ENCODE measurements at regions not wholly inside any gene's neighbourhood (a gene's known extent, or its start where the extent isn't known, plus 50 kb on each side); places are given as distances from the start of the nearest gene placed in this dataset.
"Not testable (repeated sequence)": the region's sequence is repeated elsewhere in the genome, so short reads cannot be mapped to it uniquely, and the experiment has no call there.

DNA sequence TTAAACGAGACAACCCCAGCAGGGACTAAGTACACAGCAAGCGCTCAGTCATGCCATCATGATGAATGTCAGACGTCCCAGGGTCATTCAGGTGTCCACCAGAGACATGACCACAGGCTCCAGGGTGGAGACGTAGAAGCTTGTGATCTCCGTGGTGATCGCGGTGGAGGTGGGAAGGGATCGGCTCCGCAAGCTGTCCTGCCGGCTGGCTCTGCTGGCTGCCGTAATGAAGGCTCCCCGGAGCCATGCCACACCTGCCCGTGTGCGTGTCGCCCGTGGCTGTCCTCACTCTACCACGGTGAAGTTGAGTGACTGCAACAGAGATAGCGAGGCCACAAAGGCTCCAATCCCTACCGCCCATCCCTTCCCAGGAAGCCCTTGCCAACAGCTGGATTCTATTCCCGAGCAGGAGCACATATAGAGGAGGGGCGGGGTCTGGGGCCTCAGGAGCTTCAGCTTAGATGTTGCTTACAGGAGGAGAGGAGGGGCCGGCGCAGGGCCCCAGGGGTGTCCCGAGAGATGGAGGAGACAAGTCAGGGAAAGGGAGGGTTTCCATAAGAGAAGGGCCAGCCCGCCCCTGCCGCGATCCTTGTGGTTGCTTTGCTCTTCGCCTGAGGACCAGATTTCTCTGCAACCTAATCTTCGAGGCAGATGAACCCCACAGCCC, 332.6 kb upstream of the SFSWAP start:
- DNase-seq (ENCODE audit: low read depth) = no peak

DNA sequence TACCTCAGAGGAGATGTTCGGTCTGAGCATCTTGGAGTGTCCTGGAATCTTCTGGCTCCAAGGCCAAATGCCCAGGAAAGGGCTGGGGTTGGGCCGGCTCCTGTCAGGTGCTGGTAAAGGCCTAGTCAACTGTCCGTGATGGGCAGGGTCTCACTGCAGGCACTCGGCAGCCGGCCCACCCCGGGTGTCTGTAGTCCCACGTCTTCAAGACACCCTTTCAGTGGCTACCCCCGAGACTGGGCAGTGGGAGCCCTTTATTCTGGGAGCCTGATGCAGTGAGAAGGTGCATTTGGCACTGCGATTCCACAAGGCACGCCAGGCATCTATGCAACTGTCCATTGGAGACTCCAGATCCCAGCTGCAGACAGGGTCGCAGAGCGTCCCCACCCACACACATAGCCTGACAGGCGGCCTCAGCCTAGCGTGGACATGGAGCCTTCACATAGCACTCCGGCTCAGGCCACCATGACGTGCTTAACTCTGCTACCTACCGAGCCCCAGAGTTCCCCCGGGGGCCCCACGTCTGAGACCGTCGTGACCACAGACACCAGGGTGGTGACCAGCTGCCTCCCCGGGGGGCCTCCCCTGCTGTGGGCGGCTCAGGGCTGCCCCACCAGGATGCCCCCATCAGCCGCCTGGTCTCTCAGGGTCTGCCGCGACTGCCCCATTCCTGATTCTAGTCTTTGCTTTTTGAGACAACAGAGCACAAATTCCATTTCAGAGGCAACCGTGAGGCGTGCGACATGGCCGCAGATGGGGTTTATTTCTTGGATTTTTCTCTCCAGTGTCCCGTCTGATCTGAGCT, 331.8 kb upstream of the SFSWAP start:
- DNase-seq (ENCODE audit: low read depth) = no peak

DNA sequence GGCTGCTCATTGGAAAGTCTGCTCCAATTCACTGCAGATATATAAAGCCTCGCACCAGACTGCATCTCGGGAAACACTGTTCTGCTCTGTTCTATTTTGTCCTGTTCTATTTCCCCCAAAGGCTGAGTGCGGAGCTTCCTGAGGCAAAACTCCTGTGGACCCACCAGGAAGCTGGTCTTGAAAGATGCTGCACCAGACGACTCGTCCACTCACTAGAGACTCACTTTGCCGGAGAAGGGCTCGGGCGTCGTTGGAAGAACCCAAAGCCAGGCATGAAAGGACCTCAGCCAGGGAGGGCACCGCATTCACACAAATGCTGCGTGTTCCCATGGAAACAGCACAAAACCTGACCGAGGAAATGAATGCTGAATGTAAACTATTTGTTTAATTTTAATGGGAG, 331.2 kb upstream of the SFSWAP start:
- DNase-seq (ENCODE audit: low read depth) = no peak

DNA sequence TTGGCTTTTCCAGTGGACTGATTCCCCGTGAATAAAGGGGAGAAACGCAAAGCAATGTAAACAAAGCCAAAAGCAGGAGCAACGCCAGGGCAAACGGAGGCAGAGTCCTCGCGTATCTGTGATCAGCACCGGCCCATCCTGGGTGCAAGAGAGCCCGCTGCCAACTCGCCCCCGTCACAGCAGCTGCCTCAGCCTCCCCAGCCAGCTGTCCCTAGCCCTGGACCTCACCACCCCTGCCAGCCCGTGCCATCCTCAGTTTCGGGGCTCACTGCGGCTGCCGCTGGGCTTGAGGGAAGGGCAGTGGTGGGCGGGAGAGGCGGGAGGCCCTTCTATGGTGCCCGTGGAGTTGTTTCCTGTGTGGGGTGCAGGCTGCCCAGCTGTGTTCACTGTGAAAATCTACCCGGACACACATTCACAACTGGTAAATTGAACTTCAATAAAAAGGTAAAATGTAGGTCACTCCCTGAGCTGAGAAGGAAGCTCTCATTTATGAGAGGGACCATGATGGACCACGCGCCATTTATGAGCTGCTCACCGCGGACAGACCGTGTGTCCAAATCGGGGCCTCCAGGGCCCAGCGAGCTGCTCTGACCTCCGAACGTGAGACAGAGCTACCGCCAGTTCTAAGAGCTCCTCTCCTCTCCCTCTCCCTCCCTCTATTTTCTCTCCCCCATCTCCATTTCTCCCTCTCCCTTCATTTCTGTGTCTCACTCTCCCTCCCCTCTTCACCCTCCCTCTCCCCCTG, 330.5 kb upstream of the SFSWAP start:
- DNase-seq (ENCODE audit: low read depth) = no peak

DNA sequence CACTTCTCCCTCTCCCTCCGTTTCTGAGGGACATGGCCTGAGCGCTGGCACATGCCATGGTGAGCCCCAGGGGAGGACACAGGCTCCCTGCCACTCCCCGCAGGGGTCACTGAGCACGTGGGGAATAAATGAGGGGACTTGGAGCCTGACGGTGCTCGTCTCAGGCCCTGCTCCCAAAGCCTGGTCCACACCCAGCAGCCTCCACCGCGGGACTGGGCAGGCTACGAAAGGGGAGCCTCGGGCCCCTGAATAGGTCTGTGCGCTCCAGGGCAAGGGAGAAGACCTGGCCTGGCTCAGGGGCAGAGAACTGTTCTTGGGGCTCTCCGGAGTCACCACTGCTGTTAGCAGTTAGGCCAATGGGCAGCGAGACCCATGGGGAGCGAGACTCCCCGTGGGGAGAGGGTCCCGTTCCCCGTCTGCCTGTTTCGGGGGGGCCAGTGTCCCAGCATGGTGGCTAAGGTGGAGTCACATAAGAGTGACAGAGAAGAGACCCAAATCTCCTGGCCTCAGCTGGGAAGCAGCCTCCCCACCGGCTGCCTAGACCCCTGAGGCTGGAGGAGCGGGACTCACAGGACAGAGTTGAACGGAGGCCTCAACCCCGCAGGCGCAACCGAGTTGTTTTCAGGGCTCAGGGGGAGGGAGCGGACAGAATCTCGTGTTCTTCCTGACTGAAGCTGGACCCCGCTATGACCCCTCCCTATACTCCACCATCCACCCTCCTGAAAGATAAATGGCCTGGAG, 329.8 kb upstream of the SFSWAP start:
- no peak for DNase-seq (ENCODE audit: low read depth)

DNA sequence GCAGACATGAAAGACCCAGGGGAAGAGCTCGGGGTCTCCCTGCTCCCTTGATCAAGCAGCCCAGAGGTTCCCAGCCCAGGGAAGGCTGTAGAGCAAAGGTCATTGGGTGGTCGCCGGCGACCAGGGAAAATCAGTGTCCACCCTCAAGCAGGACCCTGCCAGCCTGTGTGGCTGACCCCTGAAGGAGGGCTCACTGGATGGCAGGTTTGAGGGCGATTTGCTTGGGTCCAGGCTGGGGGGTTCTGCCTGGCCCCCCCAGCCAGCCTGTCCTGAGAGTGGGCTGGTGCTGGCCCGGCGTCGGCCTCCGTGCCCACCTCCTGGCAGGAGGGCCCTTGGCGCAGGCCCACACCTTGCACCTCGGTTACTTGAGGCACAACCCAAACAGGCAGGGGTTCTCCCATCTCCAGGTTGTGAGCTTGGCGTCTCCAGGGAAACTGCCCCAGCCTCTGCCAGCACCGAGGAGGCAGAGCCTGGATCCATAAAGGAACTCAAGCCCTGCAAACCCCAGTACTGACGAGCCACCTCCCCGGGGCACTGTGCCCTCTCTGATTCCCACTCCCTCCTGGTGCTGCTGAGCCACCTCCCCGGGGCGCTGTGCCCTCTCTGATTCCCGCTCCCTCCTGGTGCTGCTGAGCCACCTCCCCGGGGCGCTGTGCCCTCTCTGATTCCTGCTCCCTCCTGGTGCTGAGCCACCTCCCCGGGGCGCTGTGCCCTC, 329.0 kb upstream of the SFSWAP start:
- no peak for DNase-seq (ENCODE audit: low read depth)

DNA sequence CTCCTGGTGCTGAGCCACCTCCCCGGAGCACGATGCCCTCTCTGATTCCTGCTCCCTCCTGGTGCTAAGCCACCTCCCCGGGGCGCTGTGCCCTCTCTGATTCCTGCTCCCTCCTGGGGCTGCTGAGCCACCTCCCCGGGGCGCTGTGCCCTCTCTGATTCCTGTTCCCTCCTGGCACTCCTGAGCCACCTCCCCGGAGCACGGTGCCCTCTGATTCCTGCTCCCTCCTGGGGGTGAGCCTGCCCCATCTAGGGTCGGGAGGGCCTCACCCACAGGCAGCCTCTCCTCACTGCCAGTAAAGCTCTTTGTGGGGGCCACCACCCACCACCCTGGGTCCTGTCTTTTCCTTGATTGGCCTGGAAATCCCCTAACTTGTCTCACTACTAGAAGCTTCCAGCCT, 327.6 kb upstream of the SFSWAP start:
- no peak for DNase-seq (ENCODE audit: low read depth)

DNA sequence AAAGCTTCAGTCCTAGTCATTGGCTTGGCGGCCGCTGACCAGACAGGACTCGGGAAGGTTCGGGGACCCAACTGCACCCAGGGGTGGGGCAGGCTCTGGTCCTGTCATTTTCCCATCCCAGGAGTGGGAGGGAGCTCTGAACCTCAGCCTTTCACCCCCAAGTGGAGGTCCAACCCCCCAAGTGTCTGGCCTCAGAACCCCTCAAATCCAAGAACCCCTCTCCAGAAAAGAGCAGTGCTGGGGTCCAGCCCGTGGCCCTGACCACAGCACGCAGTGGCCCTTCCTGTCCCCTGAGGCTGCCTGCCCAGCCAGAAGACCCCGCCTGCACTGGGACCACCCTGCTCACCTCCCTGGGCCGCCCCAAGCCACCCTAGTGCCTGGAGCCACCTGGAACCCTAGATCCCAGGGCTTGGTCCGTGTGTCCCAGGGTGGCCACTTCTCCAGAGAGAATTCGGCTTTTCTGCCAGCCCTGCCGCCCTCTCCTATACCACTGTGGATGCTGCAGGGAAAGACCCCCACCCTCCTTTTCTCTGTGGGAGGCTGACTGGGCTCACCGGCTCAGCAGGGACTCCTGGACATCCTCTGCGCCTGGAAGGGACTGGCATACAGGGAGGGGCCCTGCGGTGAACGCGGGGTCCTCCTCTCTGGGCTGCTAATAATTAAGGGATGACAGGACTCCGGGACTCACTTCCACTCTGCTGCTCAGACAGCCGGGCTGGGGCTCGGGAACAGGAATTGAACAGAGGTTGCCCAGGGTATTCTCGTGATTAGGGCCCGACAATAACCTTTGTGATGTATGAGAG, 326.9 kb upstream of the SFSWAP start:
- DNase-seq (ENCODE audit: low read depth) = no peak

DNA sequence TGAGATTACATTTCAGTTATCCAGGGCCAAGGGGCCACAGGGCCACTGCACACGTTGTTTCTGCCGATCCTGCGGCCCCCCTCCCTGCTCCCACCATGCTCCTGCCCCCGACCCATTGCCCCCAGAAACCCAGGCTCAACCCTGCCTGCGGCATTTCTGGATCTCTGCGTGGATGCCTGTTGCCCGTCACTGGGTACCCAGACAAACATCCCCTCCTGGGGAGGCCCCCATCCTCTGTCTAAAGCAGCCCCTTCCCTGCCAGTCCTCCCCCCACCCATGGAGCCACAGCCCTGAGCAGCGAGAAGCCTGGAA, 326.4 kb upstream of the SFSWAP start:
- DNase-seq (ENCODE audit: low read depth) = no peak

DNA sequence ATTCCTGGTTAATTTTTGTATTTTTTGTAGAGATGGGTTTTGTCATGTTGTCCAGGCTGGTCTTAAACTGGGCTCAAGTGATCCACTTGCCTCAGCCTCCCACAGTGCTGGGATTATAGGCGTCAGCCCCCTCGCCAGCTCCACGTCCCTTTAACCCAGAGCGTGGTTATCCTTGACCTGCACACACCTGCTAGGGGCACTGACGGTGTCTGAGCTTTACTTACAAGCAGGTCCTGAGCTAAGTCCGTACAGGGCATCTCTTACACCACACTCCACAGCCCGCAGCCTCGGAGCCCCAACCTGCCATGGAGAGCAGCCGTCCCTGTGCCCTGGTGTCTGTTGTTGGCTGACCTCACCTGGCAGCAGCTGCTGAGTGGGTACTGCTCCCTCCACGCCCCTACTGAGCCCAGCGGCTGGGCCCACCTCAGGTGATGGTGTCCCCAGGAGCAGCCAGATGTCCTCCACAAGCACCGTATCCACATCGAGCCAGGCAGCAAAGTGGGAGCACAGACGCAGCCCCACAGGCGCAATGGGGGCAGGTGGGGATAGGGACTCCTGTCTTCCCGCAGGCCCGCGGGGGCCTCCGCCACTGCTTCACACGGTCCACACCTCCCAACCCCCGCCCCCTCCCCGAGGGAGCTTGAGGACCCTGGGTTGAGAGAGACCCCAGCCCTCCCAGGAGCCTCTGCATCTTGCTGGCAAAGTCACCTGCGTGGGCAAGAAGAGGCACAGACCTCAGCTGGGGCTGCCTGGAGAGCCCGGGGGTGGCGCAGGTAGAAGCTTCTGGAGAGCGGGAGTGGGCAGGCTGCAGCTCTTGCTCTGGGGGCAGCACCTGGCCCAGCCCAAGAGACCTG, 325.4 kb upstream of the SFSWAP start:
- no peak for DNase-seq (ENCODE audit: low read depth)

DNA sequence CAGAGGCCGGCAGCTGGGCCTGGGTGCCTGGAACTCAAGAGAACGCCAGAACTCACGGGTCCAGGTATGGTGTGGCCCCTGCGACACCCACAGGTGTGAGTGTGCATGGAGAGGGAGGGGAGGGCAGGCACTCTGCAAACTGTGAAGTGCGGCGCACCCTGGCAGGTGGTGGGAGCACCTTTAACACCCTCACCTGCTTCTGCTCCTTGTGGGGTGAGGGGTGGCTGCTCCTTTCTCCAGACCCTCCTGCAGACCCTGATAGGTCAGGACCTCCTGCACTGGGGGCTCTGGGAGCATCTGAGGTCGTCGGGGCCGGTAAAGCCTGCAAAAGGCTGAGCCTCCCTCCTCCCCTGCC, 324.7 kb upstream of the SFSWAP start:
- no peak for DNase-seq (ENCODE audit: low read depth)

DNA sequence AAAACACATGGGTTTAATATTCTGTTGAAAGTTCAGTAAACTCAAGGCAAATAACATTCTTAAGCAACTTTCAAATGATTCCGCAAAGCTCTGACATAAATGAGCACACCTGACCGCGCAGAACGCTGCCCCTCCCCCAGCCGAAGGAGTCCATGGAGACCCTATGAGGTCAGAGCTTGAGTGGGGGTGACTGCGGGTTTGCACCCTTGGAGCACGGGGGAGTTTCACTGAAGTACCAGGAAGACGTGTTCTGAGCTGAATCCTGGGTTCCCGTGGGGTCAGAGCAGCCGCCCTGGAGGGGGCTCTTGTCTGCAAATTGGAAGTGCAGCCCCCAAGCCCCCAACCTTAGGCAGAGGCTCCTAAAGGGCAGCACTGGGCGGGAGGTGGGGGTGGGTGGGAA, 324.1 kb upstream of the SFSWAP start:
- no peak for DNase-seq (ENCODE audit: low read depth)

DNA sequence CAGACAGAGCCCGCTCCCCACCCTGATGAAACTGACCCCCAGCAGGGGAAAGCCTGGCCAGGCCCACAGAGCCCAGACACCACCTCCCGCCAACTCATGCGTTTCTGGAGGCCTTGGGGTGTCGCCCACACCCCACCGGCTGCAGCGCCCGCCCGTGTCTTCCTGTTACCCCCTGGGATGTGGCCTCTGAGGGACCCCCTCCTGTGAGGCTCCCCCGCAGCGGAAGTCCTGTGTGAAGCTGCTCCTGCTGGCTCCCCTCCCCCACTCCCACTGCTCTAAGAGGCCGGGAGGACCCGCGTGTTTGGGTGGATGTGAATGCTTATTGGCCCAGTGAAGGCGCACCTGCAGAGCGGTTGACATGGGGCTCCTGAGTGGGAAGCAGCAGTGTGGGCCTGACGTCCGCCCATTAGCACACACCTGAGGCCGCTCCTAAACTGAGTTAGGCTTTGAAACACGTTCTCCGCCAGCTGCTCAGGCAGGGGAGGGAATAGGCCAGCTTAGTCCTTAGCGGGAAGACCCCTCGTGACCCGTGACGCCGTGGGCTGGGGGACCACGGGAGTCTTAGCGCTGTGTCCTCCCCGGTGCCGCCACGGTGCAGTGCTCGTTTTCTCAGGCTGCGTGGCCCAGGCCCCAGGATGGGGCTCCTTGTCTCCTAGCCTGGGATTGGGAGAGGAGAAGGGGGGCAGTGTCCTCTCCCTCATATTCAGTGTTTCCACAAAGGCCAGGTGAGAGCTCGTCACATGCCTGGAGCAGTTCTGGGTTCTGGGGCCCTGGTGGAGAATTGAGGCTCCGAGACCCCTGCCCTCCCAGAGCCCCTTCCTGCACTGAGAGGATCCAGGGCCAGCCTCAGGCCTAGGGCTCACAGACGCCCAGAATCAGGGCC, 323.4 kb upstream of the SFSWAP start:
- no peak for DNase-seq (ENCODE audit: low read depth)

DNA sequence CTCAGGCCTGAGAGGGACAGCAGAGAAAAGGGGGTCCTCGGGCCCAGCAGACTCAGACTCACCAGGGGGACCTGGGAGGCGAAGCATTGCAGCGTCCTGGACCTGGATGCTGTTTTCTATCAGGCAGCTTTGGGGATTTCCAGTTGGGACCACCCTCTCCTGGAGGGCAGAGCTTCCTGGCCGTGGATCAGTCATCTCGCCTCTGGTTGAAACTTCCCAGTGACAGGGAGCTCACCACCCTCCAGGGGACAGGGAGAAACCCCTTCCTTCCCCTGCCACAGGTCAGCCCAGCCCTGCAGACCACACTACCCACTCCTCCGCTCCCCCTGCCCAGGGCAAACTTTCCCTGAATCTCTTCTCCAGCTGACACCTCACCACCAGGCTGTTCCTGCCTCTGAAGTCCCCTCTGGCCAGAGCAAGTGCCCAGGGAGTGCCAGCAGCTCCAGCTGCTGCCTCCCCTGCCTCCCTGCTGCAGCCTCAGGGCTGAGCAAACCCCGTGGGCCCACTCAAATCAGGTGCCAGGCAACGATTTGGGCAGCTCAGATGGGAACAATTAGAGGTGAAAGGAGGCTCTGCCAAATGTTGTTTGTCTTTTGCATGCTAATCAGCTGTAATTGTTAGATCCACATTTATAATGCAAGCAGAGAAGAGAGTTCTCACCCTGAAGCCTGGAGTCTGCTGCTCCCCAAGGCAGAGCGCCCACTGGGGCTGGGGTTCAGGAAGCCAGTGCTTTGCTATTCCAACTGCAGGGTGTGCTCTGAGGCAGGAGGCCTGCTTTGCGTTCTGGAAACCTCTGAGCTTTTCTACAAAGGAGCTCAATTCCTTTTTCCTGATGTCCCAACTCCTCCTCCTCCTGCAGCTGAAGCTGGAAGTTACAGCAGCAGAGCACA, 322.5 kb upstream of the SFSWAP start:
- DNase-seq (ENCODE audit: low read depth) = not testable (repeated sequence)

DNA sequence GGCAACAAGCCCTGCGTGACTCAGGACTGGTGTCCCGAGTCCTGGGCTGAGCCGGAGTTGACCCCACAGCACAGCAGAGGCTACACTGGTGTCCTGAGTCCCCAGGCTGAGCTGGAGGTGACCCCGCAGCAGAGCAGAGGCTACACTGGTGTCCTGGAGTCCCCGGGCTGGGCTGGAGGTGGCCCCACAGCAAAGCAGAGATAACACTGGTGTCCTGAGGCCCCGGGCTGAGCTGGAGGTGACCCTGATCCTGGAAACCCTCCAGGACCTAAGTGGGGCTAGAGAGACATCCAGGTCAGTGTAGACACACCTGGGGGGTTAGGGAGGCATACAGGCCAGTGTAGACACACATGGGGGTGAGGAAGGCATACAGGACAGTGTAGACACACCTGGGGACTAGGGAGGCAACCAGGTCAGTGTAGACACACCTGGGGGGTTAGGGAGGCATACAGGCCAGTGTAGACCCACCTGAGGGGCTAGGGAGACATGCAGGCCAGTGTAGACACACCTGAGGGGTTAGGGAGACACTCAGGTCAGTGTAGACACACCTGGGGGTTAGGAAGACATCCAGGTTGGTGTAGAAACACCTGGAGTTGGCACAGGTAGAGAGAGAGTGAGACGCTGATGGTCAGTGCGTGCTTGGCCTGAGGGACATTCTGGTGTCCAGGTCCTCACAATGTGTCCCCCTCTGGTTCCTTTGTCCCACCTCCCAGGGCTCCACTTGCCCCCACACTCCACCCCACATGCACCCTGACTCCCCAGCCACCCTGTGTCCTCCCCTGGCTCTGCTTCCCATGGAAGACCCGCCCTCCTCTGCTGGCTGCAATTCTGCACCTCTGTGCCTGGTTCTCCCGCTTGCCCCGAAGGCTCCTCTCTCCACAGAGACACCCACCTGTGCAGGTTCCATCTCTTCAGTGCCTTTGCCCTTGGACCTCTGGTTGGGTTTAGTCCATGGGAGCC, 321.6 kb upstream of the SFSWAP start:
- DNase-seq (ENCODE audit: low read depth) = no peak

DNA sequence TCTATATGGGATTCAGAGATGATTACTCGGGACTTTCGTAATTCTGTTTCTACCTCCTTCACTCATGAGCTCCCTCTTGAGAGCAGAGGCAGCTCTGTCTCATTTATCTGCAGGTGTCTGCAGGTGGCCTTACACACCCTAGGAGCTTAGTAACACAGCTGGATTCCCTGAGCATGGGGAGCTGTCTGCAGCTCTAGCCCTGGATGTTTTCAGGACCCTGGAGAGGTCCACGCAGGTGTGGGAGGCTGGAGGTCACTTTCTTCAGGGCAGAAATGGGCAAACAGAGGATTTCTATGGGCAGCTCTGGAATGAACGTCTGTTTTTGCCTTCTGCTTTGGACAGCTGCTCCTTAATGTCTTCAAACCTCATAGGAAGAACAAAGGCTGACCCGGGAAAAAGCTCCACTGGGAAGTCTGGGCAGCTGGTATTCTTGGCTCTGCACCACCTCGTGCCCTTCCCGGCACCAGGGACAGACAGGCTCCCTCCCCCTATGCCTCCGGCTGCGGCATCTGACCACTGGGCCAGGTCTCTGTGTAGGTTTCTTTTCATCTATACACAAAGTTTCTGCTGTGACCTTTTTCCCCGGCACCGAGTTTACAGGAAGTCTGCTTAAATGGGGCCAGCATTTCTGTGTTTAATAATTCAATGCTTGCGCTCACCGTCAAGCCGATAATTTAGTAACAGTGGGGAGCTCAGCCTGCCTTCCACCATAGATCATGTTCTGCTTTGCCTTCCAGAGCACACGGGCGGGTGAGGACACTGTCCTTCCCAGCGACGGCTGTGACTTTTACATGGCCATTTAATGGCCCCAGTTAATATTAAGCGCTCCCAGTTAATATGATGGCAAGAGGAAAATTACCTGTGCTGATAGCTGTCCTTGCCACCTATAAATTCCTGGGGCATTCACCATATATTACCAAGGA, 320.2 kb upstream of the SFSWAP start:
- no peak for DNase-seq (ENCODE audit: low read depth)

Measured in iris pigment epithelial cell (primary cell).